HepG2 (cell line): ENCODE measurements at regions not wholly inside any gene's neighbourhood (a gene's known extent, or its start where the extent isn't known, plus 50 kb on each side); places are given as distances from the start of the nearest gene placed in this dataset.

ENCODE experiments used
- JUNB ChIP-seq: sonication (generic); formaldehyde crosslinking; IDR thresholded peaks from 2 replicates; pipeline ENCODE4 v1.8.0; 2022; ENCODE audit warnings: missing genetic modification reagents, mild to moderate bottlenecking, borderline replicate concordance
- RAD51 ChIP-seq: fragments of 450-650 bp; IDR thresholded peaks from 2 replicates; pipeline ENCODE4 v1.6.1; 2016; ENCODE audit warnings: borderline replicate concordance
- ZMYM4 ChIP-seq: sonication (generic); formaldehyde crosslinking; IDR thresholded peaks from 2 replicates; pipeline ENCODE4 v1.8.1; 2023; ENCODE audit warnings: mild to moderate bottlenecking, missing genetic modification reagents

DNA sequence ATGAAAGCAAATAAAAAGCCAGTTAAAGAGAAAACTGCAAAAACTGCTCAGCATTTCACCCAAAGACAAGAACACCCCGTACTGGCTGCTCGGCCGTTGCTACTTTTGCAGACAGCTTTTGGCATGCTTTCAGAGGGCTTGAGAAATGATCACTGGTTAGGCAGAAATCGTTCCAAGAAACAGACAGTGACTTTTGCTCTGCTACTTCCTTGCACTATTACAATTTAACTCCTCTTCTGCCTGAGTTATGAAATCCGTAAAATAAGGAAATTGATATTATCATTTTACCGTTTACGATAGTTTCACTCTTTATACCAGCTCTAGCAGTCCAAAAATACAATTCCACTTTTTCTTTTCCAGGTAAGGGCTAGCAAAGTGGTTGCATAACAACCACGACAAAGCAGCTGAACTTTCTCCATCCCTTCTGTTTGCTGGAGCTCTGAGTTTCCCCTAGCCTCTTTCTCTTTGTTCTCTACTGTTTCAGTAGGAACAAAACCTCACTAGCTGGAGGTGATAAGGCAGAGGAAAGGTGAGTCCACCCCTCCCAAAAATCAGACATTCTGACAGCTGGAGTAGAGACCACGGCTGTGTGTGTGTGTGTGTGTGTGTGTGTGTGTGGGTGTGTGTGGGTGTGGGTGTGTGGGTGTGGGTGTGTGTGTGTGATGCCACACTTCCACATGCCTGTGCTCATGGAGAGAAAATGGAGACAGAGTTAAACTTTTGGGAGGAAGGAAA lies 191.8 kb upstream of the RREB1 start:
- TF ChIP-seq RAD51 (no peak), ZMYM4 (CRISPR knock-in tag) (no peak), JUNB (CRISPR knock-in tag) (no peak)
